Forelimb muscle (tissue), 1 donor: ENCODE measurements at regions not wholly inside any gene's neighbourhood (a gene's known extent, or its start where the extent isn't known, plus 50 kb on each side); places are given as distances from the start of the nearest gene placed in this dataset.

ENCODE experiments used
- DNase-seq: peaks from one replicate; pipeline ENCODE4 v3.0.0-alpha.2; 2013; ENCODE audit warnings: low read depth

GRCh38 chr4:182971702-182972101 is 54.5 kb upstream of the DCTD start:
- no peak for DNase-seq

- no peak for DNase-seq
These were observed 52.6 kb upstream of the DCTD start for GRCh38 chr4:182969651-182970279.

GRCh38 chr4:182968917-182969650 is 51.9 kb upstream of the DCTD start:
- no peak for DNase-seq

DNA sequence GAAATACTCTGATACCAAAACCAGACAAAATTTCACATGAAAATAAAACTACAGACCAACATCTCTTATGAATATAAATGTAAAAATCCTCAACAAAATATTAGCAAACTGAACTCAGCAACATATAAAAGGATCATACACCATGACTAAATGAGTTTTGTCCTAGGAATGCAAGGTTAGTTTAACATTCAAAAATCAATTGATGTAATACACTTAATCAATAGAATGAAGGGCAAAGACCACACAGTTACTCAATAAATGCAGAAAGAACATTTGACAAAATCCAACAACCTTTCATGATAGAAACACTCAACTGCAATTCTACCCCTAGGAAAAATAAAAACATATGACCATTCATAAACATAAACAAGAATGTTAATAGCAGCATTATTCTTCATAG is 50.2 kb upstream of the DCTD start:
- DNase-seq: no peak
